ENCODE measurements at regions not wholly inside any gene's neighbourhood (a gene's known extent, or its start where the extent isn't known, plus 50 kb on each side); places are given as distances from the start of the nearest gene placed in this dataset.
A peak's percentile ranks its signal among the peaks of the same experiment; 100 is the strongest.

DNA sequence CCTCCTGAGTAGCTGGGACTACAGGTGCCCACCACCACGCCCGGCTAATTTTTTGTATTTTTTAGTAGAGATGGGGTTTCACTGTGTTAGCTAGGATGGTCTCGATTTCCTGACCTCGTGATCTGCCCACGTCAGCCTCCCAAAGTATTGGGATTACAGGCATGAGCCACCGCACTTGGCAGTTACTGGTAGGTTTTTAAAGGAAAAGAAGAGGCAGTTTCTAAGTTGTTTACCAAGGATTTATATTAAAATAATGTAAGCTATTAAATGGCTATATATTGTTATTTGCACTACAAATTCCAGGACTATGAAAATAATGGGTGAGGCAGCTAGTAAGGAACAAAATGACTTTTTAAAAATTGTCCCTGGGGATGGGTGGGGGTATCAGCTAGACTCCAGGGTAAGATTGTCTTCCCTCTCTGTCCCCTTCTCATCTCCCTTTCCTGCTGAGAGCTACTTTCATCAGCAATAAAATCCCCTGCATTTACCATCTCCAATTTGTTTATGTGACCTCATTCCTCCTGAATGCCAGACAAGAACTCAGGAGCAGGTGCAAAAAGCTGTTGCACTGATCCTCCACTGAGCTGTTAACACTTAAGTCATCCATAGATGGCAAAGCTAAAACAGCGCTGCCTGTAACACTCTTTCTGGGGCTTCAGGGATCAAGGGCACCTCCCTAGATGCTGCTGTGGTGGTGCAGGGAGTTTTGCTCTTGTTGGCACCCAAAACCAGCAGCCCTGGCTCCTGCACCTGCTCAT is 165.2 kb downstream of the ZPLD1 start:
- DNase-seq (ENCODE audit: low read depth in 2 of 2) = no peak

DNA sequence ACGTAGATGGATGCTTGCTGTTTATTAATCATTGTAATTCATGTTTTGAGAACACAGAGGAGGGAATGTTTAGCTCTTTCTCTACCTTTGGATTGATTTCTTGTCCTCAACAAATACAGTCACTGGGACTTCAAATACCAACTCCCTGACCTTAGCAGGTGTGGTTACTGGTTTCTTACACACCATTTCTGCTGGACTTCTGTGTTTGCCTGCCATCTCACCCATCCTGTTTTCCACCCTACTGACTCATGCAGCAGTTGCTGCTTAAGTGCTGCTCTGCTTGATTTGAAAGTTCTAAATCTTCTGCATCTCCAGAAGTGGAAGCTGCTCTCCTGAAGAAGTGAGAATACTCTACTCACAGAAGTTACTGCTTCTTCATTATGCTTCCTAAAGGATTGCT is 170.3 kb downstream of the ZPLD1 start:
- DNase-seq (ENCODE audit: low read depth in 2 of 2) = no peak

DNA sequence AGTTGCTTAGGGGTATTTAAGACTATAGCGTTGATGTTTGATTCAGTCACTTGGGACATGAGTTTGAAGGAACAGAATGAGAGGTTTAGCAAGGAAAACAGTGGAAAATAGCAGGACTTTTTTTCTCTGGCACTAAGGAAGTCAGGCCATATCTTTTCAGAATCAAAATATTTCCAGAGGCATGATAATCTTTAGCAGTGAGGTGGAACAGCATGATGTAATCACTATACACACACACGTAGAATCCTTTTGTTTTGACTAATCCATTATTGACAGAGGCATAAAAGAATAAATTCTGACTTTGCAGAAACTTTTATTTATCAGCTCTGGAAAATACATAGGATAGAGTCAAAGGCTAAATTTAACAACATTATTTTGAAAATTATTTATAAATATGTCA is 174.1 kb downstream of the ZPLD1 start:
- no peak for DNase-seq (ENCODE audit: low read depth in 2 of 2)

GRCh38 chr3:102614021-102614569 is 179.3 kb downstream of the ZPLD1 start:
- DNase-seq (ENCODE audit: low read depth in 2 of 2) = no peak

DNA sequence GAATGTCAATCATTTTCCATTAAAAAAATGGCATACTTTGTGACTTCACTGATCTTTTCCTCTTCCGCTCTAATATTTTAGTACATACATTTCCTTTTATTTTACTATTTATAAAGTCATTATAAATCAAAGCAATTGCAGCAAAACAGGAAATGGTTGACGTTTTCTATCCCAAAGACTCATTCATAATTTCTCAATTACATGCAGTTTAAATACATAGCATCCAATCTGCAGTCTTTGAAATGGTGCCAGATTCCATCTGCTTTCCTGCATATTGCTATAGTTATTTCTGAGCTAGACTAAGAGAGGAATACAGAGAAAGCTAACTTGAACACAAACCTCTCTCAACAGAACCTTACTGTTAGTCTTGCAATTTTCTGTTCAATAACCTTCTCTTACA is 179.8 kb downstream of the ZPLD1 start:
- DNase-seq (ENCODE audit: low read depth in 2 of 2) = no peak

DNA sequence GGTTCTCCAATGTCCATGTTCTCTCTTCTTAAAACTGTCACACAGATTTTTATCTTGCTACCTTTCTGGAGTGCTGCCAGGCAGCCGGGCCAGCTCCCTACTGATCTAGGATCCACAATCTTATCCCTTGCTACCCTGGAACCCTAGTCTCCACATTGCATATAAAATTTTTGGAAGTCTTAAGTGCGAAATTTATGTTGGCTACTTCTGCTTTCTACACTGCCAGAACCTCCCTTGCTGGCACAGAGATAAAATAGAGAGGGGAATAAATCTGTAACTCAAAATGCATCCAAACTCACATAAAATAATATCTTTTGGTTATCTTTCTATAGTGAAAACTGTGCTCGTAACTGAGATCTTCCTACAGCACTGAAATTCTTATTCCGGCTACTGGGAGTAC is 182.6 kb downstream of the ZPLD1 start:
- DNase-seq (ENCODE audit: low read depth in 2 of 2) = no peak

GRCh38 chr3:102619361-102619760 is 184.5 kb downstream of the ZPLD1 start:
- DNase-seq (ENCODE audit: low read depth in 2 of 2) = no peak

DNA sequence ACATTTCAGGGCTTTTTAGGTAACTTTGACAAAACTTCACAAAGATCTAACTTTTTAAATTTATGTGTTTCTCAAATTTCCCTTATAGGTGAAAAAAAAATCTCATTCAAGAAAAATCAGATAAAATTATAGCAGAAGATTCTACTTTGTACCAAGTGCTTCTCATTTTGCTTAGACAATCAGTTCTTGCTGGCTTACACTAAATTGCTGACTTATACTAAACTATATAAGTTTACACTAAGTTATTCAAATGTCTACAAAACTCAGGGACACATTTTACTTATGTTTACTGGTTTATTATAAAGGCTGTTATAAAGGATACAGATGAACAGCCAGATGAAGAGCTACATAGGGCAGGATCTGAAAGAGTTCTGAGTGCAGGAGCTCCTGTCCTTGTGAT is 195.1 kb downstream of the ZPLD1 start:
- DNase-seq (ENCODE audit: low read depth in 2 of 2) = no peak

DNA sequence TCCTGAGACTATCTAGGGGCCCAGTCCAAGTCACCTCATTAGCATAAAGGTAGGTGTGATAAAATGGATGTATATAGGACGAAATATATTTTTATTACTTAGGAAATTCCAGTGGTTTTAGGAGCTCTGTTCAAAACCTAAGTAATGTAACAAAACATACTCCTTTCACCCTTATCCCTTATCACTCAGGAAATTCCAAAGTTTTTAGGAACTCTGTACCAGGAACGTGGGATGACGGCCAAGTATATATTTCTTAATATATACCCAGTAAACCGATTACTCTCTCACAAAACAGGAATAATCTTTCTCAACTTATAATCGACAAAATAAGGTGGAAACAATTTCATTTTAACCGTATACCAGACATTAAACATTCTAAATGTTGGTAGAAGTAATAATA is 195.7 kb downstream of the ZPLD1 start:
- DNase-seq (ENCODE audit: low read depth in 2 of 2) = no peak

DNA sequence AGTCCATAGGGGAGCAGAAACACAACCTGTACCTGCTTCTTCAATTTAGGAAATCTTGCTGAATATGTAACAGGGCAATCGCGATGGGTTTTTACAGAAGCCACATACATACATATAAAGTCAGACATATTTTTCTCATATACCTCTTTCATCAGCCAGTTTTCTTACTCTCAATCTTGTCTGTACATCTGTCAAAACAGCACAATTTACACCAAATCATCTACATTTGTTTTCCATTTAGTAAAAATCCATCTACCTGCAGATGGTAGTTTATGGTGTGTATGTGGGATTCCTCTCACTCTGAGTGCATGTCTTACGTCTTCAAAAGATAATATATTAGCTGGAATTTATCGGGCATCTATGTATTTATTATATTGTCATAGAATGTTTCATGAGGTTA is 208.7 kb downstream of the ZPLD1 start:
- DNase-seq (ENCODE audit: low read depth in 2 of 2) = no peak

GRCh38 chr3:102646557-102646956 is 211.7 kb downstream of the ZPLD1 start:
- no peak for DNase-seq (ENCODE audit: low read depth in 2 of 2)

DNA sequence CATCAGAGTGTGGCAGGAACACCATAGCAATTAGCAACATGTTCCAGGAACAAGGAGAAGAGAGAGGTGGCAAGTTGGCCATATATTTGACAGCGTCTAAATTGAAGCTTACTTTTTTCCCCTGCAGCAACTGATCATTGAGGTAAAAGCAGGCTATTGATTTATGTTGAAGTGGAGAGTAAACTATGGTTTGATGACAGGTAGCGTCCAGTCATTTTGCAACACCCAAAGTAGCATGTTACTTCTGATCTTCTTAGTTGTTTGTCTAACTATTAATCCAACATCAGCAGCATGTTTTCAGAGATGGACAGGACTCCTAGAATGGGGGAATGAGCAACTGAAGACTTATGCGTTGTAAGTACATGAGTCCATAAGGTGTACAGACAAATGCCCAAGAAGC is 225.8 kb downstream of the ZPLD1 start:
- no peak for DNase-seq (ENCODE audit: low read depth in 2 of 2)

- no peak for DNase-seq (ENCODE audit: low read depth in 2 of 2)
Observed at GRCh38 chr3:102661707-102662497, 227.1 kb downstream of the ZPLD1 start.

DNA sequence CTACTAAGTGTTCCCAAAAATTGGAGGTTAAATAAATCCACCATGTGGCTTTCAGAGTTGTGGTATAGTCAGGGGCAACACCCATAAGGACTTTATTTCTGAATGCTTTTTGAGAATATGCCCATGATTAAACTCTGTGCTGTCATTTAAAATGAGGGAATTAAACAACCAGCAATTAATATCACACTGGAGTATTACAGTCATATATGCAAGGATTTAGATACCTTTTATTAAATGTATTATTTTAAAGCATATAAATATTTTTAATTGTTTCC is 227.6 kb downstream of the ZPLD1 start:
- DNase-seq (ENCODE audit: low read depth in 2 of 2) = no peak

GRCh38 chr3:102664126-102664525 is 229.3 kb downstream of the ZPLD1 start:
- DNase-seq (ENCODE audit: low read depth in 2 of 2) = no peak

DNA sequence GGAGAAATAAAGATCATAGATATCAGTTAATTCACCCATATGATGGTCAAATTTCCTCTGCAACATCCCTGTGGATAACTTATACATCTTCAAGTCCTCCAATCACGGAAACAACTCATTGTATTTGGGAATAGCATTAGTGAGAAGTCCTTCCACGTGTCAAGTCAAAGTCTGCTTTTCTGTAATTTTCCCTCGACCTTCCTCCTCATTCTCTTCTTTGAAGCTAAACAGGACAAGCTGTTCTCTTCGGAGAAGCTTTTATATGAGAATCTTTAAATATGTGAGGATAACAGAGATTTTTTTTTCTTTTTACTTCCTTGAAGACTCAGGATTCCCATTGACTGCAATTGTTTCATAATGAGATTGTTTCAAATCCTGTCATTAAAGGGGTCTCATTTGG is 230.4 kb downstream of the ZPLD1 start:
- no peak for DNase-seq (ENCODE audit: low read depth in 2 of 2)

DNA sequence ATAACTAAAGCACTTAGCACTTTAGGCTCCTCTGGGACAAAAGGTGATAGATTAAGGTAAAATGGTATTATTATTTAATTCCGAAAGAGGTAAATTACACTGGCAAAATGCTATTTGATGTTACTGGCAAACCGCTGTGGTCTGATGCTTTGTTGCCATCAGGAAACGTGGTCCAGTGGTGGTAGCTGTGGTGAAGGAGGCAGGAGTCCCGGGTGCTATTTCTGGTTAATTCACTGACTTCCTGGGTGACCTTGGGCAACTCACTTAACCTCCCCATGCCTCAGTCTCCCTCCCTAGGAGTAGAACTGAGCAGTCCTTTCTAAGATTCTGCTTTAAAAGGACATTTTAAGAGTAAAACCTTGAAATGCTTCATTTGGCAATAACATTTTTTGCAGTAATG is 233.4 kb downstream of the ZPLD1 start:
- DNase-seq (ENCODE audit: low read depth in 2 of 2) = no peak

DNA sequence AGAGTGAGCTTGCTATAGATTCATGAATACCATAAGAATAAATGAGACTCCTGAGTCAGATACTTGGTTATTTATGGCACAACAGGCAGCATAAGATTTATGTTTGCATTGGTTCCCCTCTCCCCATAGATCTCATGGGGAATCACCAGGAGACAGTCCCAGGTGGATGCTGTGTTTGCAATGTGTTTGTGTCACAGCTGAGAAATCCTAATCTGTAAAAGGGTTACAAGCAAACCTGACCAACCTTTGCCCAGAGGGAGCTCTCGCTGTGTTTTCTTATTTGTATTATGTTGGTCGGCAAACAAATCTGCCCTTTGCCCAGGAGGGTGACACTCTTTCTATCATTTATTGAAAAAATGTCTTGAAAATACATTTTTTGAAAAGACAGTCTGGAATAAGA is 236.2 kb downstream of the ZPLD1 start:
- no peak for DNase-seq (ENCODE audit: low read depth in 2 of 2)

DNA sequence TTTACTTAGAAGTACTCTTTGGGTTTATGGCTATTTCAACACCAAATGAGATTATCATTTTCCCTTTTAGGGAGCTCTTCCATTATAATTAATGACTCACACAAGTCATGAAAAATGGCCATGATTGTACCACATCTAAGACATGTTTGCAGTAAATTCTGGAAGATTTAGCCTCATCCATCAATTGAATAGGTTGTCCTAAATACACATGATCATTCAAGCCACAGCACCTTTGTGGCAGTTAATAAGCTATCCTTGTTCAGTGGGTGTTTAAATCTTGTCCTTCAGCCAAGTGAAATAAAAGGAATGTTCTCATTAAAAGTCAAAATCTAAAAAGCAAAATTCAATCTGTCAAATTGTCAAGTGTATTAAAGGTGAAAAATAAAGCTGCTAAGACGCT is 237.5 kb downstream of the ZPLD1 start:
- no peak for DNase-seq (ENCODE audit: low read depth in 2 of 2)

GRCh38 chr3:102673271-102674115 is 238.7 kb downstream of the ZPLD1 start:
- DNase-seq (ENCODE audit: low read depth in 2 of 2) = peak; percentile 41 to 54

GRCh38 chr3:102674284-102674683 is 239.5 kb downstream of the ZPLD1 start:
- no peak for DNase-seq (ENCODE audit: low read depth in 2 of 2)

GRCh38 chr3:102676424-102676823 is 241.6 kb downstream of the ZPLD1 start:
- DNase-seq (ENCODE audit: low read depth in 2 of 2) = no peak
